DMS 273 treated with DMSO at 0.1 percent for 48 hours (cell line): ENCODE measurements at regions not wholly inside any gene's neighbourhood (a gene's known extent, or its start where the extent isn't known, plus 50 kb on each side); places are given as distances from the start of the nearest gene placed in this dataset.
"Not testable (repeated sequence)": the region's sequence is repeated elsewhere in the genome, so short reads cannot be mapped to it uniquely, and the experiment has no call there.

Experiments
- DNase-seq: peaks from one replicate; lab custom pipeline; 2025; lab: John Stamatoyannopoulos, UW

GRCh38 chr2:215654148-215654819, 218.4 kb upstream of the FN1 start:
- DNase-seq: no peak

DNA sequence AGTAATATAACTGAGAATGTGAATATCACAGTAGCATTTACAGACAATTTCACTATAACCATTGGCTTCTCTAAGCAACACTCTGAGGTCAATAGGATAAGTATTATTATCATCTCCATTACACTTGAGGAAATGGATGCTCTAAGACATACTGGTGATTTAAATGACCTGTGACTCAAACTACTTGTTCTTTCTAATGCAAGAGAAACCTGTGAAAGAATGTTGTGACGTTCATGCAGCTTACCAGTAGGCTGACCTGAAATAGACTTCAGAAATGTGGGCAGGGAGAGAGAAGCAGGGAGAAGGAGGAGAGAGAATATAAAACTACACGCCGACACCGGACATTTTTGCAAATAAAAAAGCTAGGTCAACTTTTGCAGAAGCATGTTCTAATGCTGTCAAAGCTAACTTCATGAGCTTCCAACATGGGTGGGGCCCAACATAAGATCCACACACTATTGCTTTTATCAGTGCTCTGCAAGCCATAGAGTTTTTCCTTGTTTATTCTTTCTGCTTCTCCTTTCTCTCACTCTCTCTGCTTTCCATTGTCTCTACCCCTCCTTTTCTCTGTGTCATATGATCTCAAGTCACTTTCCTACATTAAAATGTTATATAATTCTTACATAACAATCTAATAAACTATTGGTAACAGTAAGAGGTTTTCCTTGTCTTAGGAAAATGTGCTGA, 217.6 kb upstream of the FN1 start:
- no peak for DNase-seq

DNA sequence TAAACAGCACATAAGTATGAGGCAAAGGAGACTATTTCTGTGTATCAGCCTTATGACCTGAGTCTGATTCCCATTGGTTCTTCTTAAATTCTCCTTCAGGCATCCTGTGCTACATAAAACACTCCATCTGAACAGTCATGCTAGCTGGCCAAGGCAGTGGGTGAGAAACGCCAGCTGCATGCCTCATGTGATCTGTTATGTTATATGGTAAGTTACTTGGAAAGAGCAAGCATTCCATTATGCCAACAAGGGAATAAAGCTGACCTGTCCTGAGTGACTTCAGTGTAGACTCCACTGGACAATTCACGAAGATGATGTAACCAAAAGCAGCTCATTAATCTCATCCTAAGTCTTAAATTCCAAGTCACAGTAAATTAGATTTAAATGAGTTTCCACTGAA, 216.5 kb upstream of the FN1 start:
- DNase-seq: no peak

DNA sequence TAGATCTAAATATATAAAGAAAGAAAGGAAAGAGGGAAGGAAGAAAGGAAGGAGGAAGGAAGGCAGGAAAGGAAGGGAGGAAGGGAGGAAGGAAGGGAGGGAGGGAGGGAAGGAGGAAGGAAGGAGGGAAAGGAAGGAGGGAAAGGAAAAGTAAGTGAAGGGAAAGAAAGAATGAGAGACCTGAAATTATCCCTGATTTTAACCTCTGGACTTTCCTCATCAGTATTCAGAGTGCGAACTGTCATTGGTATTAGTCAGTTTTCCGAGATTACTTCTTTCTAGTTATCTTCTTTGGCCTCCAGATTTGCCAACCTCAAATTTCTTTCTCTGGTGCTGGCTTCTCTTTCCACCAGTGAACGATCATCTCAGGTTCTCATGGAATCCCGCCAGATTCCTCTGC, 215.5 kb upstream of the FN1 start:
- DNase-seq: no peak

GRCh38 chr2:215644233-215644897, 208.5 kb upstream of the FN1 start:
- DNase-seq: no peak

- no peak for DNase-seq
Measured at GRCh38 chr2:215638687-215639086, 202.8 kb upstream of the FN1 start.

- no peak for DNase-seq
Measured at GRCh38 chr2:215637651-215638050, 201.8 kb upstream of the FN1 start.

GRCh38 chr2:215636816-215637215, 200.9 kb upstream of the FN1 start:
- no peak for DNase-seq

DNA sequence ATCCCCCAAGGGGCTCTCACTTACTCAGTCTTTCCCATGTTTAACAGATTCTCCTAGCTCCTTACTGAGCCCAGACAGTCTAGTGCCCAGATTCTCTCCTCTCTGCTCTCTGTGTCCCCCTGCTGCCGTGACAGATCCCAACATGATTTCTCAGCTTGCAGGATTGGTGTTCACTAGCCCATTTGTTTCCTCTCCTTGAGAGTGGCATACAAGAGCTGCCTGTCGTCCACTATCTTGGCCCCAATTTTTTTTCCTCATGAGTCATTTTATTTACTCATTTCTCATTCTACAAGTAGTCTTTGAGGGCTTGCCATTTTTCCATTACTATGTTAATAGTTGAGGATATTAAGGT, 199.9 kb upstream of the FN1 start:
- DNase-seq: no peak

- DNase-seq: no peak
Measured at GRCh38 chr2:215635071-215635787, 199.4 kb upstream of the FN1 start.

DNA sequence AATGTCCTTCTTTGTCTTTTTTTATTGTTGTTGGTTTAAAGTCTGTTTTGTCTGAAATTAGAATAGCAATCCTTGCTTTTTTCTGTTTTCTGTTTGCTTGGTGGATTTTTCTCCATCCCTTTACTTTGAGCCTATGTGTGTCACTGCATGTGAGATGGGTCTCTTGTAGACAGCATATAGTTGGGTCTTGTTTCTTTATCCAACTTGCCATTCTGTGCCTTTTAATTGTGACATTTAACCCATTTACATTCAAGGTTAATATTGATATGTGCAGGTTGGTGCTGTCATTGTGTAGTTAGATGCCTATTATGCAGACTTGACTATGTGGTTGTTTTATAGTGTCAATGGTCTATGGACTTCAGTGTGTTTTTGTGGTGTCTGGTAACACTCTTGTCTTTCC, 197.5 kb upstream of the FN1 start:
- DNase-seq: no peak

DNA sequence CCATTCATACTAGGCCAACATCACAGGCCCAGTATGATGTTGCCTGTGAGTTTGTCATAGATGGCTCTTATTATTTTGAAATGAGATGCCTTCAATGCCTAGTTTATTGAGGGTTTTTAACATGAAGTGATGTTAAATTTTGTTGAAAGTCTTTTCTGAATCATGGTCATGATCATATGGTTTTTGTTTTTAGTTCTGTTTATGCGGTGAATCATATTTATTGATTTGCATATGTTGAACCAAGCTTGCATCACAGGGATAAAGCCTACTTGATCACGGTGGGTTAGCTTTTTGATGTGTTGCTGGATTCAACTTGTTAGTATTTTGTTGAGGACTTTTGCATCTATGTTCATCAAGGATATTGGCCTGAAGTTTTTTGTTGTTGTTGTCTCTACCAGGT, 195.8 kb upstream of the FN1 start:
- DNase-seq: no peak

- not testable (repeated sequence) for DNase-seq
Measured at GRCh38 chr2:215630796-215631195, 194.9 kb upstream of the FN1 start.

GRCh38 chr2:215627771-215628170, 191.9 kb upstream of the FN1 start:
- no peak for DNase-seq

DNA sequence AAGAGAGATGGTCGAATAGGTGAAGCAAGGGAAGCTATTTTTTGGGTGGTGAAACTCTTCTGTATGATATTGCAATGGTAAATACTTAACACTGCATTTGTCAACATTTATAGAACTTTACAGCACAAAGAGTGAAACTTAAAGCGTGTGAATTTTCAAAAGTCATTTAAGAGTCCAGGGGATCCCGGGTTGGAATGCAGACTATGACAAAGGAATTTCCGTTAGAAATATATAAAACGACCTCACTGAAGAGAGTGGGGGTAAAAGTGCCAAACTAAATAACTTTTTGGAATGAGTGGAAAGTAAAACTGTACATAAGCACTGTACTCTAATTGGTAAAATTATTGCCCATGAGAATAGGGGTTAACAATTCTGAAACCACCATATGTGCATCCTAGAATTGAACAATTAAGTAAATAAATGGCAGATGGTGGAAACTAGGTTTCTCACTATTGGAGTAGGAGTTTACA, 191.0 kb upstream of the FN1 start:
- DNase-seq: peak; percentile 88

DNA sequence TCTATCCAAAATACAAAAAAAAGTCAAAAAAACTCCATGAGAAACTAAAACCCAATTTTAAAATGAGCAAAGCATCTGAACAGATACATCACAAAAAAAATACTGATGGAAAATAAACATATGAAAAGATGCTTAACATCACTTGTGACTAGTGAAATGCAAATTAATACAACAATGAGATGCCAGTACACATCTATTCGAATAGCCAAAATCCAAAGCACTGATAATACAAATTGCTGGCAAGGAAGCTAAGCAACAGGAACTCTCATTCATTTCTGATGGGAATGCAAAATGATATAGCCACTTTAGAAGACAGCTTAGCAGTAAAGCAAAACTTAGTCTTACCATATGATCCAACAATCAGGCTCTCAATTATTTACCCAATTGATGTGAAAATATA, 190.2 kb upstream of the FN1 start:
- no peak for DNase-seq

DNA sequence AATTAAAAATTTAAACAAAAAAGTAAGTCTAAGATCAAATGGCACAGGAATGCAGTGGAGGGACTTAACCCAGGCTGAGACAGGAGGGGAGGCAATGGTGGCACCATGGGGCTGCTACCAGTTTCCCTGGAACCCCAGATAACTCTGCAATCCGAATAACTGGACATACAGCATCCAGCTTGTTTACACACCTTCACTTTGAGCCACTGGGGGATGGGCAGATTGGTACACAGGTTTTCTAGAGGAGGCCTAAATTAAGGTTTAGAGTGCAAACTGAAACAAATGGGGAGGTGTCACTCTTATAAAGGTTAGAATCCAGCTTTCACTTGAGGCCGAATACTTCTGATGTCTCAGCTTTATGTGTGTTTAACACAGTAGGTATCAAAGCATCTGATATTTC, 189.3 kb upstream of the FN1 start:
- DNase-seq: no peak

DNA sequence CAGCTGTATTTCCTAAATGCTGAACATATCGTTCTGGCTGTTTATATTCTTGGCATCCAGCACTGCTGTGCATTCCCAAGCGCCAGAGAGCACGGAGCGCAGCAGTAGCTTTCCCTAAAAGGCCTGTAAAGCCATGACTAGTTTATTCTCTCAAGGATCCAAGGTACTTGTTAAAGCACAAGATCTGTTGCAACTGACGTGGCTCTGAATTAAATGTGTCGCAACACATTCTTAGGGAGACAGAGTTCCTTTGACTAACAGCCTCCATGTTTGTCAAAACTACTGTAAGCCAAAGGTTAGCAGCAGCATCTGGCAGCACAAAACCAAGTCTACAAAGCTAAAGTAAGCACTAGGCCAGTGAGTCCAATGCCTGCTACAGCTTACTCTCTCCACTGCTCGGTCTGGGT, 188.6 kb upstream of the FN1 start:
- no peak for DNase-seq

- no peak for DNase-seq
Measured at GRCh38 chr2:215622837-215623236, 187.0 kb upstream of the FN1 start.

DNA sequence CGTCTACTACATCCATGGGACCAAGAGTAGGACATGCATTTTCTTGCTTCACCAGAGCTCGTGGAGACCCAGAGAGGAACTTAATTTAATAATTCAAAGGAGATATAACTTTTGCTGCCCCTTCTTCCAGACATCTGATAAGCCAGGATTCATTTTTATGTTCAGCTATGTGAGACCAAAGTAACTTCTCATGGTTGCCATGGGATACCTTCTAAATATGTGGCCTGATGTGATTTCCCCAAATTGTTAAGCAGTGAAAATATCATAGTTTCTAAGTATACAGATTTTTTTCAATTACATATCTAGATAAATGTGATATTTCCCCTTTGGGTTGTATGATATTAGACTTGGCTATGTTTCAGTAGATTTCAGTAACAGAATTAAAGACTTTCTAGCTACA, 185.5 kb upstream of the FN1 start:
- no peak for DNase-seq

- no peak for DNase-seq
Measured at GRCh38 chr2:215620528-215620927, 184.7 kb upstream of the FN1 start.

- DNase-seq: no peak
Measured at GRCh38 chr2:215619989-215620388, 184.1 kb upstream of the FN1 start.
